Keratinocyte (primary cell): ENCODE measurements at regions not wholly inside any gene's neighbourhood (a gene's known extent, or its start where the extent isn't known, plus 50 kb on each side); places are given as distances from the start of the nearest gene placed in this dataset.

Source experiments
- CTCF ChIP-seq, 3 experiments: IDR thresholded peaks in 1 of 3; conservative IDR thresholded peaks in 1 of 3; optimal IDR thresholded peaks in 1 of 3; 2 replicates in 2 of 3; 3 replicates in 1 of 3; pipeline versions ENCODE3 to v1.5.1; 2011; ENCODE audit warnings: low read length in 3 of 3, mild to moderate bottlenecking in 3 of 3, moderate library complexity in 2 of 3, control low read depth in 1 of 3, inconsistent platforms in 1 of 3; ENCODE audit not compliant: insufficient read depth in 2 of 3; ENCODE audit errors: extremely low read depth in 1 of 3
- EZH2 ChIP-seq: IDR thresholded peaks from one replicate; pipeline ENCODE4 v1.6.1; 2012; ENCODE audit warnings: inconsistent platforms, mild to moderate bottlenecking, low read length, moderate library complexity

GRCh38 chr16:22692916-22693637, 120.9 kb upstream of the HS3ST2 start:
- TF ChIP-seq CTCF (optimal IDR thresholded peaks at IDR 0.05 in 1 of 3, IDR thresholded peaks at IDR 0.05 in 1 of 3, conservative IDR thresholded peaks at IDR 0.05 in 1 of 3; ENCODE audit: extremely low read depth in 1 of 3, insufficient read depth in 2 of 3, low read length in 3 of 3) (no peak), EZH2 (no peak)
